Fibroblast of skin of back (primary cell): ENCODE measurements at regions not wholly inside any gene's neighbourhood (a gene's known extent, or its start where the extent isn't known, plus 50 kb on each side); places are given as distances from the start of the nearest gene placed in this dataset.

ENCODE experiments used
- DNase-seq: peaks from one replicate; pipeline ENCODE4 v3.0.0-alpha.2; 2013

- DNase-seq: peak; percentile 59
Observed at GRCh38 chr12:107983756-107984472, 145.2 kb upstream of the WSCD2 start.

- DNase-seq: no peak
Observed at GRCh38 chr12:107984973-107985372, 144.1 kb upstream of the WSCD2 start.

- no peak for DNase-seq
Observed at GRCh38 chr12:107986183-107986582, 142.9 kb upstream of the WSCD2 start.

GRCh38 chr12:107990325-107990724, 138.8 kb upstream of the WSCD2 start:
- DNase-seq: no peak

GRCh38 chr12:107992029-107992428, 137.1 kb upstream of the WSCD2 start:
- no peak for DNase-seq

- peak; percentile 24 for DNase-seq
Observed at GRCh38 chr12:107992870-107993451, 136.1 kb upstream of the WSCD2 start.

- DNase-seq: no peak
Observed at GRCh38 chr12:107998863-107999262, 130.2 kb upstream of the WSCD2 start.

- DNase-seq: no peak
Observed at GRCh38 chr12:108000111-108000510, 129.0 kb upstream of the WSCD2 start.

GRCh38 chr12:108004319-108004718, 124.8 kb upstream of the WSCD2 start:
- DNase-seq: peak; percentile 5

- DNase-seq: no peak
Observed at GRCh38 chr12:108008163-108008905, 120.8 kb upstream of the WSCD2 start.

GRCh38 chr12:108009442-108010070, 119.5 kb upstream of the WSCD2 start:
- DNase-seq: no peak

- DNase-seq: no peak
Observed at GRCh38 chr12:108016022-108016564, 113.0 kb upstream of the WSCD2 start.

GRCh38 chr12:108017472-108018057, 111.5 kb upstream of the WSCD2 start:
- DNase-seq: no peak

GRCh38 chr12:108019862-108020261, 109.2 kb upstream of the WSCD2 start:
- no peak for DNase-seq

- no peak for DNase-seq
Observed at GRCh38 chr12:108021141-108021540, 107.9 kb upstream of the WSCD2 start.

GRCh38 chr12:108021949-108022522, 107.1 kb upstream of the WSCD2 start:
- no peak for DNase-seq

- no peak for DNase-seq
Observed at GRCh38 chr12:108029051-108029835, 99.8 kb upstream of the WSCD2 start.

- DNase-seq: no peak
Observed at GRCh38 chr12:108033090-108033489, 96.0 kb upstream of the WSCD2 start.

GRCh38 chr12:108035372-108035771, 93.7 kb upstream of the WSCD2 start:
- DNase-seq: no peak

- no peak for DNase-seq
Observed at GRCh38 chr12:108037960-108038359, 91.1 kb upstream of the WSCD2 start.

GRCh38 chr12:108039794-108040193, 89.3 kb upstream of the WSCD2 start:
- DNase-seq: no peak
